ENCODE measurements at regions not wholly inside any gene's neighbourhood (a gene's known extent, or its start where the extent isn't known, plus 50 kb on each side); places are given as distances from the start of the nearest gene placed in this dataset.
A peak's percentile ranks its signal among the peaks of the same experiment; 100 is the strongest.

DNA sequence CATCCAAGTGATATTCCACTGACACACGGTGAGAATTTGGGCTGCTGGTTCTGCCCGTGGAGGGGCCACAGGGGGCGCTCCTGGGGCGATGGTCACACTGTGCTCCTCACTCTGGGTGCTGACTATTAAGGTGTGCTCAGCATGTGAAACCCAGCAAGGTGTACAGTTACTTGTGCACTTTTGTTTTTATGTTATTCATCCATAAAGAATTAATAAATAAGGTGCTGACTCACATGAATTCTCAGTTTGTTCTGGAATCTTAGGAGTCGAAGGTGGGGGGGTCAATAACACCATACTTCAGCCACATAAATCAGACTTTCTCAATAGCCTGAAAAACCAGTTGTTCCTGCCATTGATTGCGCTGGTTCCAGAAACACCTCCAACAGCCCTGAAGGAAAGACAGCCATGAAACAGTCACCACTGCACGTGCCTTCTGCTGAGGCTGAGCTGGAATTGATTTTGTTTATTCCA, 53.5 kb upstream of the SPATA12 start:
- peak overlapping the region; percentile 66; the same call in 1 of the 2 replicates for H2AFZ ChIP-seq
- peaks cover 42% of the 10 kb centered on the region for H3F3A ChIP-seq (ENCODE audit: insufficient read depth, low read depth)
- H3K36me3 ChIP-seq (ENCODE audit: low read depth) = no peaks in the 10 kb centered on the region
- H3K4me3 ChIP-seq = peak overlapping the region; percentile 51; the same call in 1 of the 2 replicates
- CTCF ChIA-PET = interaction anchor here (0.6 to 1.1 kb wide), 3 partner anchors 12 to 333 kb away, joined by 3 to 8 read pairs (median 4); no protein-coding TSS in a partner anchor
- peaks cover 23% of the 10 kb centered on the region for H3K79me2 ChIP-seq (ENCODE audit: low read depth)
- peak; percentile 81 to 99 for DNase-seq
- intact Hi-C loops (cut with micrococcal nuclease; ENCODE audit: unreplicated experiment) = loop anchor here (1.0 to 10.0 kb wide), 9 partner anchors 54 to 848 kb away; partner anchors contain the start of genes APPL1 and SPATA12
- H3K9me2 ChIP-seq (ENCODE audit: insufficient read depth) = no peaks in the 10 kb centered on the region
- TF ChIP-seq, protein P1, sequence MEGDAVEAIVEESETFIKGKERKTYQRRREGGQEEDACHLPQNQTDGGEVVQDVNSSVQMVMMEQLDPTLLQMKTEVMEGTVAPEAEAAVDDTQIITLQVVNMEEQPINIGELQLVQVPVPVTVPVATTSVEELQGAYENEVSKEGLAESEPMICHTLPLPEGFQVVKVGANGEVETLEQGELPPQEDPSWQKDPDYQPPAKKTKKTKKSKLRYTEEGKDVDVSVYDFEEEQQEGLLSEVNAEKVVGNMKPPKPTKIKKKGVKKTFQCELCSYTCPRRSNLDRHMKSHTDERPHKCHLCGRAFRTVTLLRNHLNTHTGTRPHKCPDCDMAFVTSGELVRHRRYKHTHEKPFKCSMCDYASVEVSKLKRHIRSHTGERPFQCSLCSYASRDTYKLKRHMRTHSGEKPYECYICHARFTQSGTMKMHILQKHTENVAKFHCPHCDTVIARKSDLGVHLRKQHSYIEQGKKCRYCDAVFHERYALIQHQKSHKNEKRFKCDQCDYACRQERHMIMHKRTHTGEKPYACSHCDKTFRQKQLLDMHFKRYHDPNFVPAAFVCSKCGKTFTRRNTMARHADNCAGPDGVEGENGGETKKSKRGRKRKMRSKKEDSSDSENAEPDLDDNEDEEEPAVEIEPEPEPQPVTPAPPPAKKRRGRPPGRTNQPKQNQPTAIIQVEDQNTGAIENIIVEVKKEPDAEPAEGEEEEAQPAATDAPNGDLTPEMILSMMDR (conservative IDR thresholded peaks at IDR 0.05) = peak; percentile 86
- TF ChIP-seq EZH2 (IDR thresholded peaks at IDR 0.05; ENCODE audit: low read depth) = no peak
- H3K4me2 ChIP-seq = peak overlapping the region; percentile 86
- peak overlapping the region; percentile 98 for H3K27ac ChIP-seq
- H4K20me1 ChIP-seq (ENCODE audit: insufficient read depth) = no peaks in the 10 kb centered on the region
- no peaks in the 10 kb centered on the region for H3K27me3 ChIP-seq (ENCODE audit: insufficient read depth, low read depth)
- no peaks in the 10 kb centered on the region for H3K9me3 ChIP-seq (ENCODE audit: insufficient read depth, low read depth)
- POLR2A ChIA-PET (ENCODE audit: unreplicated experiment) = interaction anchor here (0.5 to 1.1 kb wide), 4 partner anchors 62 to 1292 kb away, joined by 3 to 5 read pairs (median 4); no protein-coding TSS in a partner anchor
- H3K4me1 ChIP-seq (replicated peaks; ENCODE audit: insufficient read depth) = peaks cover 39% of the 10 kb centered on the region
- no TSS peak for BruUV-seq (replicated peaks)

GRCh38 chr3:57006179-57006657, 54.2 kb upstream of the SPATA12 start:
- TF ChIP-seq, protein P1 (conservative IDR thresholded peaks at IDR 0.05) = no peak
- TF ChIP-seq EZH2 (IDR thresholded peaks at IDR 0.05; ENCODE audit: low read depth) = no peak
- intact Hi-C loops (cut with micrococcal nuclease; ENCODE audit: unreplicated experiment) = loop anchor here (2.0 to 10.0 kb wide), 4 partner anchors 55 to 849 kb away; partner anchors contain the start of genes APPL1 and SPATA12
- H3K4me3 ChIP-seq = peak overlapping the region; percentile 16; the same call in 1 of the 2 replicates
- no peaks in the 10 kb centered on the region for H4K20me1 ChIP-seq (ENCODE audit: insufficient read depth)
- H3K4me2 ChIP-seq = peak overlapping the region; percentile 72
- no peaks in the 10 kb centered on the region for H3K9me2 ChIP-seq (ENCODE audit: insufficient read depth)
- no TSS peak for BruUV-seq (replicated peaks)
- ChIA-PET POLR2A (ENCODE audit: unreplicated experiment) (no interaction called here), CTCF (interaction anchor here (1.1 to 2.0 kb wide), 4 partner anchors 10 to 87 kb away, joined by 3 to 8 read pairs (median 4); no protein-coding TSS in a partner anchor)
- peak overlapping the region; percentile 98 for H3K27ac ChIP-seq
- peaks cover 39% of the 10 kb centered on the region for H3K4me1 ChIP-seq (replicated peaks; ENCODE audit: insufficient read depth)
- H3K36me3 ChIP-seq (ENCODE audit: low read depth) = no peaks in the 10 kb centered on the region
- no peaks in the 10 kb centered on the region for H3K27me3 ChIP-seq (ENCODE audit: insufficient read depth, low read depth)
- H3K79me2 ChIP-seq (ENCODE audit: low read depth) = peaks cover 23% of the 10 kb centered on the region
- H2AFZ ChIP-seq = no peak overlapping the region; the same call in 1 of the 2 replicates
- peak; percentile 48 to 61 for DNase-seq
- peaks cover 42% of the 10 kb centered on the region for H3F3A ChIP-seq (ENCODE audit: insufficient read depth, low read depth)
- no peaks in the 10 kb centered on the region for H3K9me3 ChIP-seq (ENCODE audit: insufficient read depth, low read depth)

- intact Hi-C loops (cut with micrococcal nuclease; ENCODE audit: unreplicated experiment) = loop anchor here (10.0 kb wide), 2 partner anchors 221 to 851 kb away; partner anchors contain the start of gene APPL1
- no peak for DNase-seq
- H3F3A ChIP-seq (ENCODE audit: insufficient read depth, low read depth) = peaks cover 35% of the 10 kb centered on the region
- POLR2A ChIA-PET (ENCODE audit: unreplicated experiment) = interaction anchor here (0.6 to 0.7 kb wide), 2 partner anchors 90 to 351 kb away, joined by 4 to 6 read pairs; no protein-coding TSS in a partner anchor
- no peak overlapping the region for H3K4me3 ChIP-seq
- no peaks in the 10 kb centered on the region for H4K20me1 ChIP-seq (ENCODE audit: insufficient read depth)
- H3K9me2 ChIP-seq (ENCODE audit: insufficient read depth) = no peaks in the 10 kb centered on the region
- no peak for TF ChIP-seq EZH2 (IDR thresholded peaks at IDR 0.05; ENCODE audit: low read depth)
- TF ChIP-seq, protein P1 (conservative IDR thresholded peaks at IDR 0.05) = no peak
- no peak overlapping the region for H3K27ac ChIP-seq
- no peak overlapping the region for H3K4me2 ChIP-seq
- H3K79me2 ChIP-seq (ENCODE audit: low read depth) = peaks cover 16% of the 10 kb centered on the region
- BruUV-seq (replicated peaks) = no TSS peak
- H3K4me1 ChIP-seq (replicated peaks; ENCODE audit: insufficient read depth) = peaks cover 35% of the 10 kb centered on the region
- no peaks in the 10 kb centered on the region for H3K9me3 ChIP-seq (ENCODE audit: insufficient read depth, low read depth)
- no peak overlapping the region for H2AFZ ChIP-seq
- no peaks in the 10 kb centered on the region for H3K27me3 ChIP-seq (ENCODE audit: insufficient read depth, low read depth)
- CTCF ChIA-PET = no interaction called here
- H3K36me3 ChIP-seq (ENCODE audit: low read depth) = no peaks in the 10 kb centered on the region
These were observed 56.2 kb upstream of the SPATA12 start for GRCh38 chr3:57004229-57004628.
